OCI-LY7 (cell line): ENCODE measurements at regions not wholly inside any gene's neighbourhood (a gene's known extent, or its start where the extent isn't known, plus 50 kb on each side); places are given as distances from the start of the nearest gene placed in this dataset.

Experiments
- BruUV-seq: library from RNA; stranded (reverse); fragments of 400-500 nt; replicated peaks from 2 replicates; lab custom pipeline; 2021; lab: Mats Ljungman, UMichigan
- CTCF ChIA-PET: fragments of 300-600 bp; sonication (Branson Sonifier 250); formaldehyde crosslinking; loops from one replicate; lab custom pipeline; 2022; ENCODE audit warnings: antibody characterized with exemption; ENCODE audit not compliant: unreplicated experiment; lab: Charles Lee
- POLR2A ChIA-PET: fragments of 300-600 bp; sonication (Branson Sonifier 250); formaldehyde crosslinking; loops from one replicate; lab custom pipeline; 2022; ENCODE audit warnings: antibody characterized with exemption; lab: Charles Lee
- DNase-seq: peaks from one replicate; pipeline ENCODE4 v3.0.0-alpha.2; 2015; ENCODE audit warnings: low spot score
- H2AFZ ChIP-seq: fragments of 200-600 bp; sonication (generic), shearing (Covaris generic); 2 replicates; pipeline ENCODE4 v1.6.1; 2014; ENCODE audit warnings: mild to moderate bottlenecking, antibody characterized with exemption, low read length, moderate library complexity
- H3K27ac ChIP-seq: fragments of 200-600 bp; sonication (generic); 2 replicates; pipeline ENCODE4 v1.5.1; 2014; ENCODE audit warnings: mixed run types, low read depth, mild to moderate bottlenecking, moderate library complexity, low read length, inconsistent platforms; ENCODE audit not compliant: poor library complexity, severe bottlenecking
- H3K36me3 ChIP-seq: fragments of 200-600 bp; sonication (generic); 2 replicates; pipeline ENCODE4 v1.6.1; 2014; ENCODE audit warnings: mild to moderate bottlenecking, antibody characterized with exemption, low read length, moderate library complexity, mixed read lengths; ENCODE audit not compliant: insufficient read depth
- H3K4me1 ChIP-seq: fragments of 200-600 bp; sonication (generic); 2 replicates; pipeline ENCODE4 v1.5.1; 2014; ENCODE audit warnings: mild to moderate bottlenecking, low read length; ENCODE audit not compliant: insufficient read depth, poor library complexity, severe bottlenecking
- H3K4me2 ChIP-seq: fragments of 200-600 bp; sonication (generic); 2 replicates; pipeline ENCODE4 v1.6.1; 2014; ENCODE audit warnings: mild to moderate bottlenecking, low read length
- H3K4me3 ChIP-seq: fragments of 200-600 bp; sonication (generic); 2 replicates; pipeline ENCODE4 v1.5.1; 2014; ENCODE audit warnings: mild to moderate bottlenecking, low read depth, low read length; ENCODE audit not compliant: poor library complexity, severe bottlenecking
- H3K79me2 ChIP-seq: fragments of 200-600 bp; sonication (generic); 2 replicates; pipeline ENCODE4 v1.6.1; 2016; ENCODE audit warnings: low read depth, mild to moderate bottlenecking, low read length, moderate library complexity, mixed read lengths; ENCODE audit not compliant: insufficient read depth
- H3K9me2 ChIP-seq: fragments of 200-600 bp; sonication (generic); 2 replicates; pipeline ENCODE4 v1.6.1; 2016; ENCODE audit warnings: mild to moderate bottlenecking, low read length, mixed read lengths; ENCODE audit not compliant: insufficient read depth
- H3K9me3 ChIP-seq: fragments of 200-600 bp; sonication (generic); 2 replicates; pipeline ENCODE4 v1.6.1; 2014; ENCODE audit warnings: mild to moderate bottlenecking, mixed run types, low read length, mixed read lengths
- H4K20me1 ChIP-seq: fragments of 200-600 bp; sonication (generic); 2 replicates; pipeline ENCODE4 v1.6.1; 2014; ENCODE audit warnings: mild to moderate bottlenecking, antibody characterized with exemption, low read length, moderate library complexity, mixed read lengths; ENCODE audit not compliant: insufficient read depth
- EZH2phosphoT487 ChIP-seq: fragments of 200-600 bp; sonication (generic); IDR thresholded peaks from 2 replicates; pipeline ENCODE4 v1.6.1; 2018; ENCODE audit warnings: low read depth, borderline replicate concordance, mild to moderate bottlenecking, mixed run types, antibody characterized with exemption, low read length, moderate library complexity, mixed read lengths
- intact Hi-C: fragments of 100-400 bp; cut with micrococcal nuclease; formaldehyde crosslinking; loops from one replicate; pipeline ENCODE4 v1.10.0; 2022; ENCODE audit not compliant: unreplicated experiment
- TF ChIP-seq, protein P1 (sequence below): fragments of 200-600 bp; sonication (generic); conservative IDR thresholded peaks from 2 replicates; pipeline ENCODE4 v1.5.1; 2014; ENCODE audit warnings: mild to moderate bottlenecking, antibody characterized with exemption, low read length, moderate library complexity, mixed read lengths

DNA sequence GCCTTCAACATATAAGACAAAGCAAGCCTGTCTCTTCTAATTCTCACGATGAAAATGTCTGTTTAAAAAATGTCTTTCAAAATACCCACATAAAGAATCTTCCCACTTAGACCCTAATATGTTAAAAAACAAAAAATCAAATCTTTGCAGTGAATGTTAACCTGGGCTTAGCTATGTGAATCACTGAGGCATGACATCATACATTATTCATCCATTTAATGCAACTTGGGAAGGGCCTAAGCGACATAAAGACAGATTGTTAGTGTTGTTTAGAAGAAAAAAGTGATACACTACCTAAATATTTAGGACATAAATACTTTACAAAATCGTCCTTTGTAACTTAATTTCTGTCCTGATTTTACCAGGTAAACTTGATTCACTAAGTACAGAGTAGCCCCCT, 648.5 kb upstream of the NRP1 start:
- H4K20me1 ChIP-seq: no peaks in the 10 kb centered on the region
- H3K27ac ChIP-seq: no peak overlapping the region
- intact Hi-C loops: no loop called here
- TF ChIP-seq, protein P1, sequence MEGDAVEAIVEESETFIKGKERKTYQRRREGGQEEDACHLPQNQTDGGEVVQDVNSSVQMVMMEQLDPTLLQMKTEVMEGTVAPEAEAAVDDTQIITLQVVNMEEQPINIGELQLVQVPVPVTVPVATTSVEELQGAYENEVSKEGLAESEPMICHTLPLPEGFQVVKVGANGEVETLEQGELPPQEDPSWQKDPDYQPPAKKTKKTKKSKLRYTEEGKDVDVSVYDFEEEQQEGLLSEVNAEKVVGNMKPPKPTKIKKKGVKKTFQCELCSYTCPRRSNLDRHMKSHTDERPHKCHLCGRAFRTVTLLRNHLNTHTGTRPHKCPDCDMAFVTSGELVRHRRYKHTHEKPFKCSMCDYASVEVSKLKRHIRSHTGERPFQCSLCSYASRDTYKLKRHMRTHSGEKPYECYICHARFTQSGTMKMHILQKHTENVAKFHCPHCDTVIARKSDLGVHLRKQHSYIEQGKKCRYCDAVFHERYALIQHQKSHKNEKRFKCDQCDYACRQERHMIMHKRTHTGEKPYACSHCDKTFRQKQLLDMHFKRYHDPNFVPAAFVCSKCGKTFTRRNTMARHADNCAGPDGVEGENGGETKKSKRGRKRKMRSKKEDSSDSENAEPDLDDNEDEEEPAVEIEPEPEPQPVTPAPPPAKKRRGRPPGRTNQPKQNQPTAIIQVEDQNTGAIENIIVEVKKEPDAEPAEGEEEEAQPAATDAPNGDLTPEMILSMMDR: no peak
- no peak for TF ChIP-seq EZH2phosphoT487
- CTCF ChIA-PET: no interaction called here
- H3K4me2 ChIP-seq: no peak overlapping the region
- no peak overlapping the region for H3K4me3 ChIP-seq
- no peaks in the 10 kb centered on the region for H3K36me3 ChIP-seq
- POLR2A ChIA-PET: interaction anchor here (0.6 to 0.7 kb wide), 2 partner anchors 11 to 589 kb away, joined by 4 to 8 read pairs; no protein-coding TSS in a partner anchor
- no peaks in the 10 kb centered on the region for H3K4me1 ChIP-seq
- H3K79me2 ChIP-seq: no peaks in the 10 kb centered on the region
- no peaks in the 10 kb centered on the region for H3K9me3 ChIP-seq
- BruUV-seq: no TSS peak
- DNase-seq: no peak
- H2AFZ ChIP-seq: no peak overlapping the region
- H3K9me2 ChIP-seq: no peaks in the 10 kb centered on the region

DNA sequence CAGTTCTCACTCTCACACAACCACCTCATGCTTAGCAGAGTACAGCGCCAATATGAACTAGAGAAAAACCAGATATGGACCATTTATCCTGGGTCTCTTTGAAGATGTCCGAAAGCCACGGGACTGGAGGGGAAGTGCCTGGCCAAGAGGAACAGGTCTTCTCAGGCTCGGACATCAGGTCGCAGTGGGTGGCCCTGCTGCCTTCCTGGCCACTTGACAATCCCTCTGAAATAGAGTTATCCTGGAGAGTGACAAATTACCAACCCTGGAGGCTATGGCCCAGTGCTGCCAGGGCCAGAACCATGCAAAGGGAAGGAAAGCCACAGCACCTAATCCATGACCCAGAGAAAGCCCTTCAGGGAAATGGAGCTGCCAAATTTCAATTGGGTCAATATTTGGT, 646.8 kb upstream of the NRP1 start:
- CTCF ChIA-PET: no interaction called here
- H3K4me2 ChIP-seq: no peak overlapping the region
- H3K4me1 ChIP-seq: no peaks in the 10 kb centered on the region
- H3K79me2 ChIP-seq: no peaks in the 10 kb centered on the region
- no peak overlapping the region for H3K27ac ChIP-seq
- POLR2A ChIA-PET: no interaction called here
- H3K9me3 ChIP-seq: no peaks in the 10 kb centered on the region
- no peaks in the 10 kb centered on the region for H3K9me2 ChIP-seq
- no TSS peak for BruUV-seq
- no peak overlapping the region for H3K4me3 ChIP-seq
- H4K20me1 ChIP-seq: no peaks in the 10 kb centered on the region
- H2AFZ ChIP-seq: no peak overlapping the region
- TF ChIP-seq, protein P1: no peak
- TF ChIP-seq EZH2phosphoT487: no peak
- no peaks in the 10 kb centered on the region for H3K36me3 ChIP-seq
- intact Hi-C loops: no loop called here
- DNase-seq: no peak

DNA sequence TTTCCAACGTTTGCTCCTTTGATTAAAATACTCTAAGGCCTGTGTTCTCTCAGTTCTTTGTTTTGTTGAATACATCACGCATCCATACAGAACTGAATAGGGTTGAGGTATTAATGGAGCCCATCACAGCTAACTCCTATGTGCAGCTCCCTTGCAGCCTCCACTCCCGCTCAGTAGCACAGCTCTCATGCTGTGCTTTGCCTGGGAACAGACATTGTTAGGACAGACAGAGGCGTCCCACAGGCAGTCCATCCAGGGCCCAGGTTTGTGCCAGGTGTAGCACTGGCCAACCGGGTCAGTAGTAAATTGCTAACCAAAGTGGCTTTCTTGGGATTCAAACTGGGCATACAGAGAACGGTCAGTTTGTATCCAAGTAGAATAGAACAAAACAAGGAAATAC, 644.7 kb upstream of the NRP1 start:
- Histone ChIP-seq H3K9me2 (no peaks in the 10 kb centered on the region), H3K36me3 (no peaks in the 10 kb centered on the region), H3K79me2 (no peaks in the 10 kb centered on the region), H2AFZ (no peak overlapping the region), H4K20me1 (no peaks in the 10 kb centered on the region), H3K4me3 (no peak overlapping the region), H3K9me3 (no peaks in the 10 kb centered on the region), H3K27ac (no peak overlapping the region), H3K4me1 (no peaks in the 10 kb centered on the region), H3K4me2 (no peak overlapping the region)
- no peak for DNase-seq
- intact Hi-C loops: no loop called here
- no peak for TF ChIP-seq EZH2phosphoT487
- TF ChIP-seq, protein P1: no peak
- CTCF ChIA-PET: no interaction called here
- POLR2A ChIA-PET: no interaction called here
- BruUV-seq: no TSS peak
